ENCODE measurements at regions not wholly inside any gene's neighbourhood (a gene's known extent, or its start where the extent isn't known, plus 50 kb on each side); places are given as distances from the start of the nearest gene placed in this dataset.

- DNase-seq (ENCODE audit: extremely low read depth in 1 of 11, low read depth in 9 of 11, low spot score in 4 of 11): no peak
Observed at GRCh38 chr2:79369127-79369526, 143.7 kb upstream of the CTNNA2 start.

GRCh38 chr2:79368116-79368630 is 144.7 kb upstream of the CTNNA2 start:
- no peak for DNase-seq (ENCODE audit: extremely low read depth in 1 of 11, low read depth in 9 of 11, low spot score in 4 of 11)

GRCh38 chr2:79359419-79359818 is 153.4 kb upstream of the CTNNA2 start:
- no peak for DNase-seq (ENCODE audit: extremely low read depth in 1 of 11, low read depth in 9 of 11, low spot score in 4 of 11)

GRCh38 chr2:79355569-79355968 is 157.3 kb upstream of the CTNNA2 start:
- DNase-seq (ENCODE audit: extremely low read depth in 1 of 11, low read depth in 9 of 11, low spot score in 4 of 11): no peak

- no peak for DNase-seq (ENCODE audit: extremely low read depth in 1 of 11, low read depth in 9 of 11, low spot score in 4 of 11)
Observed at GRCh38 chr2:79327460-79327859, 167.9 kb upstream of the REG3A start.

GRCh38 chr2:79320871-79321270 is 161.3 kb upstream of the REG3A start:
- DNase-seq (ENCODE audit: extremely low read depth in 1 of 11, low read depth in 9 of 11, low spot score in 4 of 11): no peak

- no peak for DNase-seq (ENCODE audit: extremely low read depth in 1 of 11, low read depth in 9 of 11, low spot score in 4 of 11)
Observed at GRCh38 chr2:79294994-79295393, 135.4 kb upstream of the REG3A start.

GRCh38 chr2:79292958-79293315 is 133.4 kb upstream of the REG3A start:
- no peak for DNase-seq (ENCODE audit: extremely low read depth in 1 of 11, low read depth in 9 of 11, low spot score in 4 of 11)

GRCh38 chr2:79292239-79292957 is 132.8 kb upstream of the REG3A start:
- no peak for DNase-seq (ENCODE audit: extremely low read depth in 1 of 11, low read depth in 9 of 11, low spot score in 4 of 11)

GRCh38 chr2:79275863-79276262 is 116.3 kb upstream of the REG3A start:
- no peak for DNase-seq (ENCODE audit: extremely low read depth in 1 of 11, low read depth in 9 of 11, low spot score in 4 of 11)

GRCh38 chr2:79275197-79275596 is 115.6 kb upstream of the REG3A start:
- no peak for DNase-seq (ENCODE audit: extremely low read depth in 1 of 11, low read depth in 9 of 11, low spot score in 4 of 11)

- no peak for DNase-seq (ENCODE audit: extremely low read depth in 1 of 11, low read depth in 9 of 11, low spot score in 4 of 11)
Observed at GRCh38 chr2:79272616-79273015, 113.1 kb upstream of the REG3A start.

GRCh38 chr2:79271456-79271855 is 111.9 kb upstream of the REG3A start:
- no peak for DNase-seq (ENCODE audit: extremely low read depth in 1 of 11, low read depth in 9 of 11, low spot score in 4 of 11)

GRCh38 chr2:79260848-79261247 is 101.3 kb upstream of the REG3A start:
- DNase-seq (ENCODE audit: extremely low read depth in 1 of 11, low read depth in 9 of 11, low spot score in 4 of 11): no peak

GRCh38 chr2:79259959-79260358 is 100.4 kb upstream of the REG3A start:
- DNase-seq (ENCODE audit: extremely low read depth in 1 of 11, low read depth in 9 of 11, low spot score in 4 of 11): no peak

GRCh38 chr2:79259296-79259695 is 99.7 kb upstream of the REG3A start:
- DNase-seq (ENCODE audit: extremely low read depth in 1 of 11, low read depth in 9 of 11, low spot score in 4 of 11): no peak

GRCh38 chr2:79253243-79253774 is 93.8 kb upstream of the REG3A start:
- no peak for DNase-seq (ENCODE audit: extremely low read depth in 1 of 11, low read depth in 9 of 11, low spot score in 4 of 11)

- DNase-seq (ENCODE audit: extremely low read depth in 1 of 11, low read depth in 9 of 11, low spot score in 4 of 11): no peak
Observed at GRCh38 chr2:79250656-79251055, 91.1 kb upstream of the REG3A start.

GRCh38 chr2:79248776-79249175 is 89.2 kb upstream of the REG3A start:
- DNase-seq (ENCODE audit: extremely low read depth in 1 of 11, low read depth in 9 of 11, low spot score in 4 of 11): no peak

GRCh38 chr2:79235135-79235534 is 75.6 kb upstream of the REG3A start:
- no peak for DNase-seq (ENCODE audit: extremely low read depth in 1 of 11, low read depth in 9 of 11, low spot score in 4 of 11)

- no peak for DNase-seq (ENCODE audit: extremely low read depth in 1 of 11, low read depth in 9 of 11, low spot score in 4 of 11)
Observed at GRCh38 chr2:79223539-79223938, 64.0 kb upstream of the REG3A start.

Data from renal cortex interstitium (tissue), 11 donors.